Body of pancreas (tissue), 4 donors: ENCODE measurements at regions not wholly inside any gene's neighbourhood (a gene's known extent, or its start where the extent isn't known, plus 50 kb on each side); places are given as distances from the start of the nearest gene placed in this dataset.

ENCODE experiments used
- CTCF ChIP-seq, 7 experiments: fragments of 450-650 bp in 4 of 7; fragments of 200-600 bp in 3 of 7; sonication (generic) in 3 of 7; IDR thresholded peaks; one replicate each; pipeline ENCODE4 v1.5.1; 2016 to 2019; ENCODE audit warnings: antibody characterized with exemption in 7 of 7
- POLR2A ChIP-seq, 3 donors: fragments of 450-650 bp; IDR thresholded peaks; one replicate each; pipeline ENCODE4 v1.6.1; 2016; ENCODE audit warnings: antibody characterized with exemption in 3 of 3, mild to moderate bottlenecking in 2 of 3

DNA sequence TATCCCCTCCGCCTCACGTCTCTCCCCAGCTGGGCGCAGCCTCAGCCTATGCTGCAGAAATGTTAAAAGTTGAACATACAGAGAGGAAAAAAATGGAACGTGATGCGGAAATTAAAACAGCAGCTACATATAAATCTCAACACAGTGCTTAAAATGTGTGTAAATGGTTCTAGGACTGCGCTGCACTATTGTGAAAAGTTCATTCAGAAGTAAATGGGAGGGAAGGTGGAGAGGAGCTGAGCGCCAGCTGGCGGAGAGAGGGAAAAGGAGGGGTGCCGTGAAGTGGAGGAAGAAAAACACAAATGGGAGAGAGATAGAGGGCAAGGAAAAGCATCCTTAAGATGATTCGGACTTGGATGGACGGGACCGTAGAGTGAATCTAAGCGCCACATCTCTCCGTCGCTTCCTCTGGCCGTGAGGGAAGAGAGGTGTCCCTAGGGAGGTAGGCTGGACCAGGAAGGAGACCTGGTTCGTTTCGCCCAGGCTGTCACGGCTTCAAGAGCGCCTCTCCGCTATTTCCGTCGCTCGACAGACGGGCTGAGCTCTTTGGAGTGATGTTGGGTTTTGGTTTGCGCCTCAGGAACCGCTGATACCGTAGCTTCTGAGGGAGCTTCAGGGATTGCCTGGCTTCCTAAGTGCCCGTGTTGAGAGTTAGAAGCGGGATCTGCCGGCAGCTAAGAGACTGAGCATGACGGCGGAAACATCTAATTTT is 113.7 kb downstream of the TRIM27 start:
- TF ChIP-seq POLR2A (IDR thresholded peaks at IDR 0.05) (no peak), CTCF (IDR thresholded peaks at IDR 0.05) (no peak)
